ENCODE measurements at regions not wholly inside any gene's neighbourhood (a gene's known extent, or its start where the extent isn't known, plus 50 kb on each side); places are given as distances from the start of the nearest gene placed in this dataset.

GRCh38 chr13:33611121-33611805 lies 206.7 kb upstream of the RFC3 start:
- Histone ChIP-seq H3K36me3 (no peaks in the 10 kb centered on the region), H3K27ac (peak overlapping the region; percentile 83), H3K9me3 (no peaks in the 10 kb centered on the region), H3K4me1 (peaks cover 13% of the 10 kb centered on the region), H3K27me3 (no peaks in the 10 kb centered on the region), H3K4me3 (peak overlapping the region; percentile 29)
- TF ChIP-seq CTCF (IDR thresholded peaks at IDR 0.05) = no peak
- ATAC-seq = peak; percentile 48
- intact Hi-C loops (cut with DNase I) = no loop called here
- DNase-seq = no peak

- ATAC-seq (no peak), DNase-seq (no peak)
- TF ChIP-seq CTCF (IDR thresholded peaks at IDR 0.05) = no peak
- Histone ChIP-seq H3K27me3 (no peaks in the 10 kb centered on the region), H3K27ac (no peak overlapping the region), H3K4me1 (peaks cover 13% of the 10 kb centered on the region), H3K36me3 (no peaks in the 10 kb centered on the region), H3K4me3 (no peak overlapping the region), H3K9me3 (no peaks in the 10 kb centered on the region)
- intact Hi-C loops (cut with DNase I) = no loop called here
These were observed 205.0 kb upstream of the RFC3 start for GRCh38 chr13:33612641-33613638.

- H3K36me3 ChIP-seq = no peaks in the 10 kb centered on the region
- ATAC-seq (no peak), DNase-seq (no peak)
- intact Hi-C loops (cut with DNase I) = no loop called here
- peaks cover 13% of the 10 kb centered on the region for H3K4me1 ChIP-seq
- H3K27me3 ChIP-seq = no peaks in the 10 kb centered on the region
- H3K4me3 ChIP-seq = no peak overlapping the region
- H3K27ac ChIP-seq = no peak overlapping the region
- TF ChIP-seq CTCF (IDR thresholded peaks at IDR 0.05) = no peak
- H3K9me3 ChIP-seq = no peaks in the 10 kb centered on the region
These were observed 202.5 kb upstream of the RFC3 start for GRCh38 chr13:33615436-33615835.

- no peaks in the 10 kb centered on the region for H3K9me3 ChIP-seq
- H3K27me3 ChIP-seq = no peaks in the 10 kb centered on the region
- H3K4me1 ChIP-seq = peaks cover 11% of the 10 kb centered on the region
- intact Hi-C loops (cut with DNase I) = no loop called here
- DNase-seq (no peak), ATAC-seq (no peak)
- no peak overlapping the region for H3K4me3 ChIP-seq
- no peak for TF ChIP-seq CTCF (IDR thresholded peaks at IDR 0.05)
- H3K36me3 ChIP-seq = no peaks in the 10 kb centered on the region
- no peak overlapping the region for H3K27ac ChIP-seq
These were observed 201.8 kb upstream of the RFC3 start for GRCh38 chr13:33616130-33616529.

- H3K27ac ChIP-seq = no peak overlapping the region
- no peaks in the 10 kb centered on the region for H3K36me3 ChIP-seq
- H3K27me3 ChIP-seq = no peaks in the 10 kb centered on the region
- no peak overlapping the region for H3K4me3 ChIP-seq
- ATAC-seq (no peak), DNase-seq (no peak)
- H3K9me3 ChIP-seq = no peaks in the 10 kb centered on the region
- TF ChIP-seq CTCF (IDR thresholded peaks at IDR 0.05) = no peak
- peaks cover 2% of the 10 kb centered on the region for H3K4me1 ChIP-seq
- intact Hi-C loops (cut with DNase I) = no loop called here
These were observed 200.9 kb upstream of the RFC3 start for GRCh38 chr13:33617055-33617454.

Data from upper lobe of right lung (tissue), 1 donor.